Panc1 (cell line): ENCODE measurements at regions not wholly inside any gene's neighbourhood (a gene's known extent, or its start where the extent isn't known, plus 50 kb on each side); places are given as distances from the start of the nearest gene placed in this dataset.

ENCODE experiments used
- POLR2AphosphoS5 ChIP-seq: IDR thresholded peaks from 2 replicates; pipeline ENCODE4 v1.6.1; 2012; ENCODE audit warnings: mild to moderate bottlenecking, low read depth, low read length, moderate library complexity
- TF ChIP-seq, protein P1 (sequence below): fragments of 450-650 bp; IDR thresholded peaks from 2 replicates; pipeline ENCODE4 v1.5.1; 2017; ENCODE audit warnings: mild to moderate bottlenecking
- TF ChIP-seq, protein P2 (sequence below), 2 experiments: IDR thresholded peaks; 2 replicates each; pipeline ENCODE4 v1.6.1; 2011 to 2012; ENCODE audit warnings: low read depth in 2 of 2, control low read depth in 1 of 2, low read length in 1 of 2, mild to moderate bottlenecking in 1 of 2, moderate library complexity in 1 of 2; ENCODE audit not compliant: insufficient read depth in 1 of 2

DNA sequence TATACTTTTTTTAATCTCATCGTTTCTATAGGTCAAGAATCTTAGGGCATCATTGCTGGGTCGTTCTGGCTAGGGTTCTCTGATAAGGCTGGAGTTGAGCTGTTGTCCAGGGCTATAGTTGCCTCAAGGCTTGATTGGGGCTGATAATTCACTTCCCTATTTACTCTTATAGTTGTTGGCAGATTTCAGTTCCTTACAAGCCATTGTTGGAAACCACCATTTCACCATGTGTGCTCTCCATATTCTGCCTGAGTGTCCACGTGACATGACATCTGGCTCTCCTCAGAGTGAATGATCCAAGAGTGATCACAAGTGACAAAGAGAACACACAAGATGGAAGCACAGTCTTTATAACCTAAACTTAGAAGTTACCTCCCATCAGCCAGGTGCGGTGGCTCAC, 852.2 kb downstream of the EFNA5 start:
- TF ChIP-seq, protein P1, sequence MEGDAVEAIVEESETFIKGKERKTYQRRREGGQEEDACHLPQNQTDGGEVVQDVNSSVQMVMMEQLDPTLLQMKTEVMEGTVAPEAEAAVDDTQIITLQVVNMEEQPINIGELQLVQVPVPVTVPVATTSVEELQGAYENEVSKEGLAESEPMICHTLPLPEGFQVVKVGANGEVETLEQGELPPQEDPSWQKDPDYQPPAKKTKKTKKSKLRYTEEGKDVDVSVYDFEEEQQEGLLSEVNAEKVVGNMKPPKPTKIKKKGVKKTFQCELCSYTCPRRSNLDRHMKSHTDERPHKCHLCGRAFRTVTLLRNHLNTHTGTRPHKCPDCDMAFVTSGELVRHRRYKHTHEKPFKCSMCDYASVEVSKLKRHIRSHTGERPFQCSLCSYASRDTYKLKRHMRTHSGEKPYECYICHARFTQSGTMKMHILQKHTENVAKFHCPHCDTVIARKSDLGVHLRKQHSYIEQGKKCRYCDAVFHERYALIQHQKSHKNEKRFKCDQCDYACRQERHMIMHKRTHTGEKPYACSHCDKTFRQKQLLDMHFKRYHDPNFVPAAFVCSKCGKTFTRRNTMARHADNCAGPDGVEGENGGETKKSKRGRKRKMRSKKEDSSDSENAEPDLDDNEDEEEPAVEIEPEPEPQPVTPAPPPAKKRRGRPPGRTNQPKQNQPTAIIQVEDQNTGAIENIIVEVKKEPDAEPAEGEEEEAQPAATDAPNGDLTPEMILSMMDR, result no peak
- no peak for TF ChIP-seq POLR2AphosphoS5
- TF ChIP-seq, protein P2, sequence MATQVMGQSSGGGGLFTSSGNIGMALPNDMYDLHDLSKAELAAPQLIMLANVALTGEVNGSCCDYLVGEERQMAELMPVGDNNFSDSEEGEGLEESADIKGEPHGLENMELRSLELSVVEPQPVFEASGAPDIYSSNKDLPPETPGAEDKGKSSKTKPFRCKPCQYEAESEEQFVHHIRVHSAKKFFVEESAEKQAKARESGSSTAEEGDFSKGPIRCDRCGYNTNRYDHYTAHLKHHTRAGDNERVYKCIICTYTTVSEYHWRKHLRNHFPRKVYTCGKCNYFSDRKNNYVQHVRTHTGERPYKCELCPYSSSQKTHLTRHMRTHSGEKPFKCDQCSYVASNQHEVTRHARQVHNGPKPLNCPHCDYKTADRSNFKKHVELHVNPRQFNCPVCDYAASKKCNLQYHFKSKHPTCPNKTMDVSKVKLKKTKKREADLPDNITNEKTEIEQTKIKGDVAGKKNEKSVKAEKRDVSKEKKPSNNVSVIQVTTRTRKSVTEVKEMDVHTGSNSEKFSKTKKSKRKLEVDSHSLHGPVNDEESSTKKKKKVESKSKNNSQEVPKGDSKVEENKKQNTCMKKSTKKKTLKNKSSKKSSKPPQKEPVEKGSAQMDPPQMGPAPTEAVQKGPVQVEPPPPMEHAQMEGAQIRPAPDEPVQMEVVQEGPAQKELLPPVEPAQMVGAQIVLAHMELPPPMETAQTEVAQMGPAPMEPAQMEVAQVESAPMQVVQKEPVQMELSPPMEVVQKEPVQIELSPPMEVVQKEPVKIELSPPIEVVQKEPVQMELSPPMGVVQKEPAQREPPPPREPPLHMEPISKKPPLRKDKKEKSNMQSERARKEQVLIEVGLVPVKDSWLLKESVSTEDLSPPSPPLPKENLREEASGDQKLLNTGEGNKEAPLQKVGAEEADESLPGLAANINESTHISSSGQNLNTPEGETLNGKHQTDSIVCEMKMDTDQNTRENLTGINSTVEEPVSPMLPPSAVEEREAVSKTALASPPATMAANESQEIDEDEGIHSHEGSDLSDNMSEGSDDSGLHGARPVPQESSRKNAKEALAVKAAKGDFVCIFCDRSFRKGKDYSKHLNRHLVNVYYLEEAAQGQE (IDR thresholded peaks at IDR 0.05; ENCODE audit: insufficient read depth in 1 of 2, low read depth in 2 of 2, low read length in 1 of 2), result no peak
